ENCODE measurements at regions not wholly inside any gene's neighbourhood (a gene's known extent, or its start where the extent isn't known, plus 50 kb on each side); places are given as distances from the start of the nearest gene placed in this dataset.

GRCh38 chr3:144502402-144502801 is 530.8 kb downstream of the DIPK2A start:
- no peak for TF ChIP-seq CTCF (IDR thresholded peaks at IDR 0.05)
- no peak for TF ChIP-seq POLR2AphosphoS5 (IDR thresholded peaks at IDR 0.05)

Measured in sigmoid colon (tissue), 4 donors.